OCI-LY3 (cell line): ENCODE measurements at regions not wholly inside any gene's neighbourhood (a gene's known extent, or its start where the extent isn't known, plus 50 kb on each side); places are given as distances from the start of the nearest gene placed in this dataset.

ENCODE experiments used
- EZH2phosphoT487 ChIP-seq: fragments of 200-600 bp; shearing (Covaris generic); IDR thresholded peaks from 2 replicates; pipeline ENCODE4 v1.6.1; 2018; ENCODE audit warnings: antibody characterized with exemption, mixed run types, low read depth
- TF ChIP-seq, protein P1 (sequence below): fragments of 200-600, 300-600 bp; sonication (generic); IDR thresholded peaks from 2 replicates; pipeline ENCODE4 v1.5.1; 2014; ENCODE audit warnings: antibody characterized with exemption, low read length, low read depth

DNA sequence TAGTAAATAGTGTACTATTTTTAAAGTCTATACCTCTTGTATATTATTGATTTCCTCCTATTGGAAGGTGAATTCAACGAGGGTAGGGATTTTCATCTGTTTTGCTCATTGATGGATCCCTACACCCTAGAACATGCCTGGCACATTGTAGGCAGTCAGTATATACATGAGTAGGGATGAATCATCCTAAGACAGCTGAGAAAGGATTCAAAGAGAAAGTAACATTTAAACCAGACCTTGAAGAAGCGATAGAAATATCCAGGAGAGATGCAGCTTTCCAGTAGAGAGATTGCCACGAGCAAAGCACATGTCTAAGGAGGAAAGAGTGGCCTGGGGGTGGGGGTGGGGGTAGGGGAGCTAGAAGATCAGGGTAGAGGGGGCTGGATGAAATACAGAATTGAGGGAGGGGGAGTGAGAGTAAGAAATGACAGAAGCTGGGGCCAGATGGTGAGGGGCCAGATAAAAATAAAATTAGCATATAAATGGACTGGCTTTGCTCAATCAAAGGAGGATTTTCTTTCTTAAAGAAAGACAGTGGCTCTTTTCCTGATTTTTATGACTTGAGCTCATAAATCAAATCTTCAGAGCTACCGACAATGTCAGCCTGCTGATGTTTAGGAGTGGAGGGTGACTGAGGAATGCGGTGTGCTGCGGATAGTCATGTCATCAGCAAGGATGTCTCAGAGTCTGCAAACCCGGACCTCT lies 168.2 kb downstream of the SAMD5 start:
- TF ChIP-seq, protein P1, sequence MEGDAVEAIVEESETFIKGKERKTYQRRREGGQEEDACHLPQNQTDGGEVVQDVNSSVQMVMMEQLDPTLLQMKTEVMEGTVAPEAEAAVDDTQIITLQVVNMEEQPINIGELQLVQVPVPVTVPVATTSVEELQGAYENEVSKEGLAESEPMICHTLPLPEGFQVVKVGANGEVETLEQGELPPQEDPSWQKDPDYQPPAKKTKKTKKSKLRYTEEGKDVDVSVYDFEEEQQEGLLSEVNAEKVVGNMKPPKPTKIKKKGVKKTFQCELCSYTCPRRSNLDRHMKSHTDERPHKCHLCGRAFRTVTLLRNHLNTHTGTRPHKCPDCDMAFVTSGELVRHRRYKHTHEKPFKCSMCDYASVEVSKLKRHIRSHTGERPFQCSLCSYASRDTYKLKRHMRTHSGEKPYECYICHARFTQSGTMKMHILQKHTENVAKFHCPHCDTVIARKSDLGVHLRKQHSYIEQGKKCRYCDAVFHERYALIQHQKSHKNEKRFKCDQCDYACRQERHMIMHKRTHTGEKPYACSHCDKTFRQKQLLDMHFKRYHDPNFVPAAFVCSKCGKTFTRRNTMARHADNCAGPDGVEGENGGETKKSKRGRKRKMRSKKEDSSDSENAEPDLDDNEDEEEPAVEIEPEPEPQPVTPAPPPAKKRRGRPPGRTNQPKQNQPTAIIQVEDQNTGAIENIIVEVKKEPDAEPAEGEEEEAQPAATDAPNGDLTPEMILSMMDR, result no peak
- no peak for TF ChIP-seq EZH2phosphoT487
